GM23338 (cell line): ENCODE measurements at regions not wholly inside any gene's neighbourhood (a gene's known extent, or its start where the extent isn't known, plus 50 kb on each side); places are given as distances from the start of the nearest gene placed in this dataset.

Source experiments
- ATAC-seq: fragments of 200-7000 bp; cut with Tn5 transposase; 3 replicates; pipeline ENCODE4 v1.9.1; 2020
- DNase-seq: peaks from one replicate; pipeline ENCODE4 v3.0.0-alpha.2; 2015; ENCODE audit warnings: low spot score
- H2AFZ ChIP-seq: fragments of 200-600 bp; sonication (generic); 2 replicates; pipeline ENCODE4 v1.8.0; 2016; ENCODE audit warnings: antibody characterized with exemption, mild to moderate bottlenecking, moderate library complexity
- H3F3A ChIP-seq: fragments of 200-600 bp; sonication (generic); replicated peaks from 2 replicates; pipeline ENCODE4 v1.8.0; 2017; ENCODE audit warnings: antibody characterized with exemption, mixed run types, low read depth
- H3K27ac ChIP-seq: fragments of 200-600 bp; sonication (generic); 2 replicates; pipeline ENCODE4 v1.6.1; 2016; ENCODE audit warnings: low read depth
- H3K27me3 ChIP-seq: fragments of 200-600 bp; sonication (generic); 2 replicates; pipeline ENCODE4 v1.8.0; 2016; ENCODE audit warnings: mild to moderate bottlenecking, mixed run types, moderate library complexity; ENCODE audit not compliant: insufficient read depth
- H3K36me3 ChIP-seq: fragments of 200-600 bp; sonication (generic); 2 replicates; pipeline ENCODE4 v1.8.0; 2016; ENCODE audit warnings: mild to moderate bottlenecking; ENCODE audit not compliant: insufficient read depth
- H3K4me1 ChIP-seq: fragments of 200-600 bp; sonication (generic); 2 replicates; pipeline ENCODE4 v1.8.0; 2016; ENCODE audit warnings: mild to moderate bottlenecking, moderate library complexity; ENCODE audit not compliant: insufficient read depth
- H3K4me2 ChIP-seq: fragments of 200-600 bp; sonication (generic); 2 replicates; pipeline ENCODE4 v1.7.1; 2017; ENCODE audit warnings: mixed run types
- H3K4me3 ChIP-seq: fragments of 200-600 bp; sonication (generic); 2 replicates; pipeline ENCODE4 v1.6.1; 2016; ENCODE audit warnings: mixed run types
- H3K79me2 ChIP-seq: fragments of 200-600 bp; sonication (generic); replicated peaks from 2 replicates; pipeline ENCODE4 v1.8.0; 2017; ENCODE audit warnings: mild to moderate bottlenecking; ENCODE audit not compliant: insufficient read depth
- H3K9me2 ChIP-seq: fragments of 200-600 bp; sonication (generic); 2 replicates; pipeline ENCODE4 v1.8.0; 2017; ENCODE audit not compliant: insufficient read depth
- H4K20me1 ChIP-seq: fragments of 200-600 bp; sonication (generic); replicated peaks from 2 replicates; pipeline ENCODE4 v1.8.0; 2017; ENCODE audit warnings: mild to moderate bottlenecking; ENCODE audit not compliant: insufficient read depth
- H3K27ac Mint-ChIP-seq: 2 replicates; pipeline ENCODE4 v1.8.0; 2020; ENCODE audit warnings: inconsistent platforms, mild to moderate bottlenecking, moderate library complexity, mixed read lengths
- H3K27me3 Mint-ChIP-seq: 3 replicates; pipeline ENCODE4 v1.8.0; 2022; ENCODE audit warnings: low read depth, mild to moderate bottlenecking, moderate library complexity, mixed read lengths, inconsistent platforms; ENCODE audit not compliant: insufficient read depth, poor library complexity
- H3K36me3 Mint-ChIP-seq: 3 replicates; pipeline ENCODE4 v1.8.0; 2021; ENCODE audit warnings: low read depth, mild to moderate bottlenecking, inconsistent platforms, moderate library complexity, mixed read lengths
- H3K4me1 Mint-ChIP-seq: 3 replicates; pipeline ENCODE4 v1.8.0; 2020; ENCODE audit warnings: mild to moderate bottlenecking, inconsistent platforms, mixed read lengths
- H3K4me3 Mint-ChIP-seq: 3 replicates; pipeline ENCODE4 v1.8.0; 2021; ENCODE audit warnings: moderate library complexity, mild to moderate bottlenecking, inconsistent platforms, mixed read lengths
- H3K9me3 Mint-ChIP-seq: 3 replicates; pipeline ENCODE4 v1.8.0; 2020; ENCODE audit warnings: moderate library complexity, mild to moderate bottlenecking, inconsistent platforms, mixed read lengths
- CREB1 ChIP-seq: fragments of 250-450 bp; sonication (Bioruptor Pico); IDR thresholded peaks from 2 replicates; pipeline ENCODE4 v1.5.0; 2020; ENCODE audit warnings: low read depth, mild to moderate bottlenecking, moderate library complexity
- JUNB ChIP-seq: IDR thresholded peaks from one replicate; pipeline ENCODE4 v1.6.1; 2016; ENCODE audit warnings: antibody characterized with exemption; ENCODE audit not compliant: unreplicated experiment
- POLR2AphosphoS5 ChIP-seq: IDR thresholded peaks from 2 replicates; pipeline ENCODE4 v1.6.1; 2016; ENCODE audit warnings: antibody characterized with exemption, low read depth
- REST ChIP-seq: IDR thresholded peaks from one replicate; pipeline ENCODE4 v1.6.1; 2018; ENCODE audit warnings: antibody characterized with exemption; ENCODE audit not compliant: unreplicated experiment
- STAT1 ChIP-seq: IDR thresholded peaks from one replicate; pipeline ENCODE4 v1.6.1; 2016; ENCODE audit warnings: antibody characterized with exemption; ENCODE audit not compliant: unreplicated experiment
- ZNF114 ChIP-seq: fragments of 250-450 bp; sonication (Bioruptor Pico); IDR thresholded peaks from 2 replicates; pipeline ENCODE4 v1.5.0; 2020; ENCODE audit warnings: mild to moderate bottlenecking, moderate library complexity
- ZNF462 ChIP-seq: fragments of 250-450 bp; sonication (Bioruptor Pico); IDR thresholded peaks from 2 replicates; pipeline ENCODE4 v1.5.0; 2020; ENCODE audit warnings: mild to moderate bottlenecking, moderate library complexity

- TF ChIP-seq REST = no peak
- TF ChIP-seq CREB1 (CRISPR knock-in tag) = no peak
- TF ChIP-seq POLR2AphosphoS5 = no peak
- no peak for TF ChIP-seq JUNB
These were observed 80.3 kb downstream of the RBFOX3 start (continued) for GRCh38 chr17:79530361-79531105.

- Histone ChIP-seq H3K27ac (no peak overlapping the region), H3K4me2 (no peak overlapping the region), H4K20me1 (no peaks in the 10 kb centered on the region), H3K9me2 (0 out of 2 replicates have a peak, but pooled peaks cover 8% of the 10 kb centered on the region), H3K36me3 (no peaks in the 10 kb centered on the region), H3K4me3 (no peak overlapping the region), H2AFZ (no peak overlapping the region), H3F3A (no peaks in the 10 kb centered on the region), H3K27me3 (no peaks in the 10 kb centered on the region), H3K4me1 (peaks cover 6% of the 10 kb centered on the region; the same call in 1 of the 2 replicates), H3K79me2 (no peaks in the 10 kb centered on the region)
- no peak for TF ChIP-seq STAT1
- no peak for TF ChIP-seq ZNF462 (CRISPR knock-in tag)
- TF ChIP-seq ZNF114 = no peak
- ATAC-seq (no peak), DNase-seq (no peak)
- H3K27me3 Mint-ChIP-seq = peaks cover 12% of the 10 kb centered on the region
- H3K9me3 Mint-ChIP-seq = no peaks in the 10 kb centered on the region
- no peak overlapping the region for H3K4me3 Mint-ChIP-seq
- no peak overlapping the region for H3K27ac Mint-ChIP-seq
- H3K36me3 Mint-ChIP-seq = no peaks in the 10 kb centered on the region
- peaks cover 37% of the 10 kb centered on the region for H3K4me1 Mint-ChIP-seq
These were observed 81.2 kb downstream of the RBFOX3 start for GRCh38 chr17:79529661-79530081.
